ENCODE measurements at regions not wholly inside any gene's neighbourhood (a gene's known extent, or its start where the extent isn't known, plus 50 kb on each side); places are given as distances from the start of the nearest gene placed in this dataset.
A peak's percentile ranks its signal among the peaks of the same experiment; 100 is the strongest.

DNA sequence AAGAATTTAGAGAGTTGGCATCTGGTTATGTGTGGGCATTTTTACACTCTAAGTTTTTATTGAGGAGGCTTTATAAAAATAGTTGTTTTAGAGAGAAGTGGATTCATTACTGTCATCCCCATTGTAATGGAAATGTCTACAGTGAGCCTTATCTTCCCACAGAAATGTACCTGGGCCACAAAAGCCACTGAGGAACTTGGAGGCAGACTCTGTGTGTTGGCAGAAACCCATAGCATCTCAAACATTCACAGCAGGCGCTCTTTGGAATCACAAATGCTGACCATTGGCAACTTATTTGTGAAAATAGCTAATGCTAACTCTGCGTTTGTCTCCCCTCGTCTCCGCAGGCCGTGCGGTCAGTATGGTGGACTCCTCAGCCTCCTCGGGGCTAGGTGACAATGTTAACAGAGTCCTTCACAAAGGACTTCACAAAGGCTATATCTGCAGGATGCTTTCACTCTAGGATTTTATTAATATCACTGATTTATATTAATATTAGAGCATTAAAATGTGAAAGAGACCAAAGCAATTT, 689.1 kb upstream of the POU3F3 start:
- Histone ChIP-seq H2BK20ac (ENCODE audit: low read length) (no peak overlapping the region), H3K56ac (replicated peaks; ENCODE audit: insufficient read length, low read depth, low read length) (no peak overlapping the region), H3K18ac (ENCODE audit: extremely low read depth, low read length) (no peak overlapping the region), H2BK12ac (ENCODE audit: low read depth, low read length) (no peak overlapping the region), H2BK5ac (ENCODE audit: low read depth, low read length) (no peak overlapping the region), H3K79me2 (ENCODE audit: control insufficient read depth in 1 of 2, insufficient read depth in 2 of 2, low read length in 2 of 2) (no peaks in the 10 kb centered on the region), H4K8ac (ENCODE audit: extremely low read depth, insufficient read depth, low read length) (no peak overlapping the region), H3K4ac (replicated peaks; ENCODE audit: insufficient read length, low read depth, low read length) (no peak overlapping the region), H2AFZ (ENCODE audit: low read length) (no peak overlapping the region), H3K4me2 (ENCODE audit: insufficient read depth in 1 of 2, low read depth in 2 of 2, low read length in 2 of 2) (no peak overlapping the region; a peak in 1 of 4 replicates), H4K20me1 (replicated peaks in 1 of 2; ENCODE audit: control insufficient read depth in 1 of 2, insufficient read depth in 2 of 2, low read length in 2 of 2) (no peaks in the 10 kb centered on the region), H3K23me2 (ENCODE audit: low read depth, low read length) (no peaks in the 10 kb centered on the region), H3K14ac (ENCODE audit: insufficient read length) (no peak overlapping the region), H3K9me3 (ENCODE audit: insufficient read depth in 2 of 2, low read depth in 1 of 2, low read length in 1 of 2) (no peaks in the 10 kb centered on the region), H3K9ac (replicated peaks in 1 of 4; ENCODE audit: extremely low read depth in 1 of 4, low read depth in 3 of 4, low read length in 3 of 4) (no peak overlapping the region), H3K23ac (ENCODE audit: insufficient read length) (no peak overlapping the region), H3K79me1 (ENCODE audit: low read depth, low read length) (no peaks in the 10 kb centered on the region), H3K4me3 (ENCODE audit: extremely low read depth in 1 of 4, insufficient read depth in 2 of 4, low read depth in 3 of 4, low read length in 4 of 4) (no peak overlapping the region), H4K91ac (replicated peaks; ENCODE audit: insufficient read length, low read length) (no peak overlapping the region), H2BK120ac (replicated peaks; ENCODE audit: low read depth, low read length) (no peak overlapping the region), H3K27ac (ENCODE audit: low read depth, low read length) (no peak overlapping the region), H3K27me3 (replicated peaks in 1 of 4; ENCODE audit: control insufficient read depth in 3 of 4, extremely low read depth in 1 of 4, insufficient read depth in 3 of 4, low read length in 3 of 4) (no peaks in the 10 kb centered on the region), H3K4me1 (replicated peaks in 1 of 4; ENCODE audit: control insufficient read depth in 3 of 4, insufficient read depth in 4 of 4, low read length in 3 of 4) (peaks cover 0 to 4% (median 0%) of the 10 kb centered on the region in 4 experiments; a peak in 1 of 7 replicates), H3K36me3 (ENCODE audit: control insufficient read depth in 2 of 4, insufficient read depth in 4 of 4, low read length in 3 of 4) (no peaks in the 10 kb centered on the region), H2AK5ac (ENCODE audit: low read depth, low read length) (no peak overlapping the region), H2BK15ac (ENCODE audit: low read length) (no peak overlapping the region), H4K5ac (ENCODE audit: insufficient read length, low read depth, low read length) (no peak overlapping the region)
- WGBS, 2 experiments (ENCODE audit: extremely low coverage in 1 of 2, insufficient coverage in 1 of 2, insufficient read length in 1 of 2, insufficient replicate concordance in 2 of 2, low coverage in 1 of 2, low lambda C conversion rate in 2 of 2, missing lambda C conversion rate in 1 of 2): 72% methylated on average over 7 of the region's 7 CpGs; no CpG with 5 or more reads in 1 of the 2 experiments
- CTCF ChIA-PET (ENCODE audit: partially characterized antibody): no interaction called here
- FAIRE-seq: no peak
- TF ChIP-seq TEAD4 (IDR thresholded peaks at IDR 0.05; ENCODE audit: low read depth, low read length): no peak
- 0 out of 2 replicates have a peak, but pooled peaks have one; percentile 22 for TF ChIP-seq EGR1 (IDR thresholded peaks at IDR 0.05; ENCODE audit: borderline replicate concordance, low read depth, low read length)
- peak in 1 of 2 experiments; percentile 1 for DNase-seq (ENCODE audit: low read depth in 1 of 2, low spot score in 2 of 2)
- POLR2A ChIA-PET (ENCODE audit: partially characterized antibody): no interaction called here

Measured in H1 (cell line).